Adrenal gland (tissue), 5 donors: ENCODE measurements at regions not wholly inside any gene's neighbourhood (a gene's known extent, or its start where the extent isn't known, plus 50 kb on each side); places are given as distances from the start of the nearest gene placed in this dataset.

ENCODE experiments used
- POLR2A ChIP-seq, 2 donors: fragments of 450-650 bp; IDR thresholded peaks; one replicate each; pipeline ENCODE4 v1.6.1; 2017; ENCODE audit warnings: antibody characterized with exemption in 2 of 2, mild to moderate bottlenecking in 2 of 2, moderate library complexity in 1 of 2
- TF ChIP-seq, protein P1 (sequence below), 6 experiments: fragments of 450-650 bp in 4 of 6; fragments of 200-600 bp in 2 of 6; sonication (generic) in 1 of 6; IDR thresholded peaks; 1 replicate in 5 of 6; 2 replicates in 1 of 6; pipeline versions ENCODE4 v1.5.1 to v1.8.0; 2016 to 2021; ENCODE audit warnings: antibody characterized with exemption in 6 of 6, mild to moderate bottlenecking in 2 of 6, moderate library complexity in 1 of 6
- donor health status: DM: no; HTN: no; CAD: no.

DNA sequence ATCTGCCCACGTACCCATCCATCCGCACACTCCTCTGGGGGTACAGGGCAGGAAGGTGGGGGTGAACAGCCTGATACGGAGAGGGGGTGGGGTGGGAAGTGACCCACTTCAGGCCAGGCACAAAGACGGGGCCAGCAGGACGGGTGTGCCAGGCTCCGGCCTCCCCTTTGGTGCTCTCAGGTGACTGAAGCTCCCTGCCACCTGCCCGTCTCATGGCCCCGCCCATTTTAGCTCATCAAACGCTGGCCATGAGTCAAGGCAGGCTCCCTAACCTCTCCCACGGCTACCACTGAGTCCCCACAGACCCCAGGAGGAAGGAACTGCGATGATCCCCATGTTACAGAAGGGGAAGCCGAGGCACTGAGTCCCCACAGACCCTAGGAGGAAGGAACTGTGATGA lies 109.6 kb downstream of the CRYAA start:
- TF ChIP-seq, protein P1, sequence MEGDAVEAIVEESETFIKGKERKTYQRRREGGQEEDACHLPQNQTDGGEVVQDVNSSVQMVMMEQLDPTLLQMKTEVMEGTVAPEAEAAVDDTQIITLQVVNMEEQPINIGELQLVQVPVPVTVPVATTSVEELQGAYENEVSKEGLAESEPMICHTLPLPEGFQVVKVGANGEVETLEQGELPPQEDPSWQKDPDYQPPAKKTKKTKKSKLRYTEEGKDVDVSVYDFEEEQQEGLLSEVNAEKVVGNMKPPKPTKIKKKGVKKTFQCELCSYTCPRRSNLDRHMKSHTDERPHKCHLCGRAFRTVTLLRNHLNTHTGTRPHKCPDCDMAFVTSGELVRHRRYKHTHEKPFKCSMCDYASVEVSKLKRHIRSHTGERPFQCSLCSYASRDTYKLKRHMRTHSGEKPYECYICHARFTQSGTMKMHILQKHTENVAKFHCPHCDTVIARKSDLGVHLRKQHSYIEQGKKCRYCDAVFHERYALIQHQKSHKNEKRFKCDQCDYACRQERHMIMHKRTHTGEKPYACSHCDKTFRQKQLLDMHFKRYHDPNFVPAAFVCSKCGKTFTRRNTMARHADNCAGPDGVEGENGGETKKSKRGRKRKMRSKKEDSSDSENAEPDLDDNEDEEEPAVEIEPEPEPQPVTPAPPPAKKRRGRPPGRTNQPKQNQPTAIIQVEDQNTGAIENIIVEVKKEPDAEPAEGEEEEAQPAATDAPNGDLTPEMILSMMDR (IDR thresholded peaks at IDR 0.05) = no peak
- TF ChIP-seq POLR2A (IDR thresholded peaks at IDR 0.05) = no peak
